Stimulated activated CD8-positive, alpha-beta memory T cell treated with anti-CD3 and anti-CD28 coated beads, Interleukin-7, amount 100 ng/mL, for 4 hours (primary cell): ENCODE measurements at regions not wholly inside any gene's neighbourhood (a gene's known extent, or its start where the extent isn't known, plus 50 kb on each side); places are given as distances from the start of the nearest gene placed in this dataset.
A peak's percentile ranks its signal among the peaks of the same experiment; 100 is the strongest.

Source experiments
- DNase-seq, 2 donors: peaks; one replicate each; pipeline ENCODE4 v3.0.0-alpha.2; 2020; ENCODE audit warnings: low read depth in 2 of 2

GRCh38 chr6:40340957-40341356 lies 246.2 kb downstream of the LRFN2 start:
- no peak for DNase-seq

GRCh38 chr6:40340196-40340595 lies 247.0 kb downstream of the LRFN2 start:
- no peak for DNase-seq

- no peak for DNase-seq
Observed at GRCh38 chr6:40338306-40338705, 248.9 kb downstream of the LRFN2 start.

- no peak for DNase-seq
Observed at GRCh38 chr6:40336940-40337760, 250.0 kb downstream of the LRFN2 start.

- no peak for DNase-seq
Observed at GRCh38 chr6:40336296-40336695, 250.9 kb downstream of the LRFN2 start.

GRCh38 chr6:40334496-40335270 lies 252.5 kb downstream of the LRFN2 start:
- DNase-seq = no peak

DNA sequence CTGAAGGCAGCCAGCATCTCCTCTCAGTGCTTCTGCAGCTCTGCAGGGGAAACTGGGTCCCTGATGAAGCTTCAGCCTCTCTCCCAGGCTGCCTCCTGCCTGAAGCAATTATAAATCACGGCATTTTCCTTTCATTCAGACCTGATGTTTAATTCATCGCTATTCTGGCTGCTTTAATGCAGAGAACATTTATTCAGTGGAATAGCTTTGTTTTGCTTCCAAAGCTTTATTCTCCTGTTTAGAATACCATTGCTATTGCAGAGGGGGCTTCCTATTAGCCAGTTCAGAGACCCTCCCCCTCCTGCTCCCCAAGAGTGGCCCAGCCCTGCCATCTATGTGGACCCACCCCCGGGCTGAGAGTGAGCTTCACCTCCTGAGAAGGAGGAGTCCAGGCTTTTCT lies 255.6 kb downstream of the LRFN2 start:
- DNase-seq = no peak

- no peak for DNase-seq
Observed at GRCh38 chr6:40330301-40330721, 256.9 kb downstream of the LRFN2 start.

- DNase-seq = no peak
Observed at GRCh38 chr6:40328986-40329545, 258.1 kb downstream of the LRFN2 start.

DNA sequence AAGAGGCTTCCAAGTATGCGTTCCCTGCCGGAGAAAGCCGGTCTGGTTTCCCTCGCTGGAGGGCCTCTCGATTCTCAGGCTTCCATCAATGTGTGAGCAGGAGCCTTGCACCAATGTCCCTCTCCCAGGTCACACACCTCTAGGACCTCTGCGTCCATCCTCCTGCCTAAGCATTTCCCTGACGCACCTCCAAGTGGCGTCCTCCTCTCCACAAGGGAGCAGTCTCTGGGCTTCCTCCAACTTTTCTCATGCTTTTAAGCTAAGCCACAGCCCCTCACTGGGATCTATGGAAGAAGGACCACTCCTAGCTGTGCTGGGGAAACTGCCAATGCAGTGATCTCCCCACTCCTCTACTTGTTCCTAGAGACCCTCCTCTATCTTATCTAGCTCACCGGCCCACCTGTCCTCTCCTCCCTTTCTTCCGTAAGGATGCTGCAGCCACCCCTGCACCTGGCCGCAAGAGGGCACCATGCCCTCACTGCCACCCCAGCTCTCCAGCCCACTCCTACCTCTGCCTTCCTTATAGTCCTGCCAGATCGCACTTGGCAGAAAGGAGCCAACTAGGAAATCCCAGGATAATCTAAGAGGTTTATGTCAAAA lies 258.7 kb downstream of the LRFN2 start:
- peak in 1 of 2 donors; percentile 7 for DNase-seq

- DNase-seq = no peak
Observed at GRCh38 chr6:40326714-40327421, 260.3 kb downstream of the LRFN2 start.

GRCh38 chr6:40325791-40326190 lies 261.4 kb downstream of the LRFN2 start:
- no peak for DNase-seq

DNA sequence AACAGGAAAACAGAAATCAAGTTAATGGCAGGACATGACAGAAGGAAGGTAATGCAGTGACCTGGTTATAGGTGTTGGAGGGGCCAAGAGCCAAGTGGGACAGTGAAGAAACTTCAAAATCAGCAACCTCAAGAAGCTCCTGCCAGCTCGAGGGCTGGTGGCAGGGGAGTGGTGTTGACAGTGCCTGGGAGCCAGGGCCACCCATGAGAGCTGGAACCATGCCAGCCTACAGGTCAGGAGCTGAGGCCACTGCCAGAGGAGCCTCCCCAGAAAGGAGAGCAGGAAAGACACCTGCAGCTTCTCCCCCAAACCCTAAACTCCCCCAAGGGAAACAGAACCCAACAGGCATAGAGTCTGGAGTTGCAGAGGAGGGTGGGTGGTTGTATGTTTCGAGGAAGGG lies 262.1 kb downstream of the LRFN2 start:
- DNase-seq = no peak

GRCh38 chr6:40323881-40324634 lies 263.1 kb downstream of the LRFN2 start:
- DNase-seq = no peak

DNA sequence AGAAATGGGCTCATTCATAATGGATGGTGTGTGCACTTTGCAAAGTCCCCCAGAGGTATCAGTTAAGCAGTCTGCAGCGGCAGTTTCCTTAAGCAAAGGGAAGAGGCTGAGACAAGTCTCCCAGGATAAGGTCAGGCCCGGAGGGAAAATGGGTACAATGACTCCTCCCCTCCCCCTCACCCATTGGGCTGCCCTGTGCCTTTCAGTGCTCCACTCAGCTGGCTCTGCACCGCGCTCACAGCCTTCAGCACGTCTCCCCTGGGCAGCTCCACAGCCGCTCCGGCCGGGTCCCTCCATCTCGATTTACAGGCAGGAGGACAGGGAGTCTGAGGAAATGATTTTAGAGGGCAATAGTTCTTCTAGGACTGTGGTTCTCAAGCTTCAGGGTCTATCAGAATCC lies 264.8 kb downstream of the LRFN2 start:
- DNase-seq = no peak

DNA sequence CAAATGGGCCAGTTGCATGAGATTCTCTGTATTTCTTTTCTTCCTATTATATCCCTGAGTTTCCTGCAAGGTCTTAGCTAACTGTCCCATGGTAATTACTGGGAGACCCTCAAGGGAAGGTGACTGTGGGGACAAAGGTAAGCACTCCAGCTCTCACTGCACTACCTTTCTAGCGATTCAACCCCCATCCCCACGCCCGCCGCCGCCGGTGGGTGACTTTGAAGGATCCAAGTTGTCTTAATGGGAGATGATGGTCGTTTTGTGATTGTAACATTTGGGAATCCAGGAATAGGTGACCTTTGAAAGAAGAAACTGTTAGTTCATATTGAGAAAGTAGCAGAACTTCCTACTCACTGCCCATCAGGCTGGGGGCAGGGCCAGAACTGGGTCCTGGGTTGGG lies 265.5 kb downstream of the LRFN2 start:
- DNase-seq = no peak

GRCh38 chr6:40320947-40321346 lies 266.2 kb downstream of the LRFN2 start:
- DNase-seq = no peak

DNA sequence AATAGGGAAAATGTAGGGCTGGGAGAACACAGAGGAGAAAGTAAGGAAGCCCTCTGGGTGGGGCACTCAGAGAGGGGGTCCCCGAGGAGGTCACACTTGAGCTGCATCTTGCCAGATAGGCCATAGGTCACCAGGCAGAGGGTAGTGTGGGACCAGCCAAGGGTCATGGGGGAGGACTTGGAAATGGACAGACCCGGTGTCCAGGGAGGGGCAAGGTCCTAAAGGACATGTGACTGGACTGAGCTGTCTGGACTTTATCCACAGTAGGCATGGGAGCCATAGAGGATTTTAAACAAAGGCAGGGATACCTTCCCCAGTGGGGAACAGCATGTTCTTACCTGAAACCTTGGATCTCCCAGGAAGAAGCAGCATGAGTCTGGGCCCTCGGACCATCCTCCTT lies 266.7 kb downstream of the LRFN2 start:
- DNase-seq = no peak

DNA sequence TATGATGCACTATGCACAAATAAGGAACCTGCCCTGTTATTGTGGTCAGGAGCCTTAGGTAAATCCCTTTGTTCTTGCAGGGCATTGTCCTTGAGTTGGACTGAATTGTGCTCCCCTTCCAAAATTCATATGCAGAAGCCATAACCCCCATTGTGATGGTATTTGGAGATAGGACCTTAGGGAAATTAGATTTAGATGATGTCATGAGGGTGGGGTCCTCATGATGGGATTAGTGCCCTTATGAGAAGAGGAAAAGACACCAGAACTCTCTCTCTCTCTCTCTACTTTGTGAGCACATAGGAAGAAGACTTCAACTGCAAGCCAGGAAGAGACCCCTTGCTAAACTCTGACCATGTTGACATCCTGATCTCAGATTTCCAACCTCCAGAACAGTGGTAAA lies 268.0 kb downstream of the LRFN2 start:
- DNase-seq = no peak

- DNase-seq = no peak
Observed at GRCh38 chr6:40315060-40315459, 272.1 kb downstream of the LRFN2 start.

- no peak for DNase-seq
Observed at GRCh38 chr6:40313582-40313981, 273.6 kb downstream of the LRFN2 start.
